ENCODE measurements at regions not wholly inside any gene's neighbourhood (a gene's known extent, or its start where the extent isn't known, plus 50 kb on each side); places are given as distances from the start of the nearest gene placed in this dataset.
"Not testable (repeated sequence)": the region's sequence is repeated elsewhere in the genome, so short reads cannot be mapped to it uniquely, and the experiment has no call there.

DNA sequence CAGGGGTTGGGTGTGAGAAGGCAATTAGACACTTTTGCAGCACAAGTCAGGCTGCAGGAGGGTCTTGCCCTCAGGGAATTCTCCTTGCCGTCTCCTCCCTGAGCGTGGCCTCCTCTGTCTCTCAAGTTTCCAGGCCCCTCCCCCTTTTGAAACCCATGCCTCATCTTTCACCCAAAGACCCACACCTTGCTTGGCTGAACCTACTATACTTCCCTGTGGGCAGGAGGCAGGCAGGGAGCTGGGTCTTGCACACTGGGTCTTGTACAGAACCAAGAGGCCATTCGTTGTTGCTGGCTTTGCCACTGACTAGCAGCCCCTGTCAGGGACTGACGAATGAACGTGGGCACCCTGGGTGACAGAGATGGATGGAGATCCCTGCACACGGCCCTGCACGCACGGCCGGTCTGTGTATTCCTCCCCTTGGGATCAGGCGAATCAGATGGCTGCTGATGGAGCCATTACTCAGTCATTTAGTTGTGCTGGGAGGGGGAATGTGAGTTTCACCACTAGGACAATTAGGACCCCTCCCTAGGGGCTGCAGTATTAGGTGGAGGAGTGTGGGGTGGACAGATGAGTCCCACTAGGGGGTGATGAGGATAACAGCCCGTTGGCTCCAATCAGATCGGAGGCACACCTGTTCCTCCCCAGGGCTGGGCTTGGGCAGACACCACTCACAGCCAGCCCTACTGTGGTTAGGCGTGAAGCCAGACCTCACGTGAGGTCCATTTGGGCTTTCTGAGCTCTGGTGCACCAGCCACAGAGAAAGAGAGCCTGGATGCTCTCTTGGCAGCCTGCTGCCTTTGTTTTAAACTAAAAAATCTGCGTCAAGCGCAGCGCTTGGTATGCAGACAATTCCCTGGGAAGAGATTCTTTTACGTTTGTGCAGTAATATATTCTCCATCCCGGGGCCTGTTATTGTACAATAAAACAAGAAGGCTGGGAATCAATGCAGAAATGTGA, 167.7 kb upstream of the WSCD1 start:
- DNase-seq (ENCODE audit: low read depth), result no peak

DNA sequence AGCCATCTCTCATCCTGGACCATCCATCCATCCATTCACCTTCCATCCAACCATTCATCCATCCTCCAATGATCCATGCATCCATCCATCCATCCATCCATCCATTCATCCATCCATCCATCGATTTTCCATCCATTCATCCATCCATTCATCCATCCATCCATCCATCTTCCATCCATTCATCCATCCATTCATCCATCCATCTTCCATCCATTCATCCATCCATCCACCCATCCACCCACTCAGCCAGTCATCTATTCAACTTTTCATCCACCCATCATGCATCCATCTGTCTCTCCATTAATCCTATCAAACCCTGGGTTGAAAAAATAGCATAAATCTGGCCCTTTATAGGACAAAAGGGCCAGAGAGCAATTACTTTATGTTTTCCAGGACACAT, 158.3 kb upstream of the WSCD1 start:
- DNase-seq (ENCODE audit: low read depth), result no peak

DNA sequence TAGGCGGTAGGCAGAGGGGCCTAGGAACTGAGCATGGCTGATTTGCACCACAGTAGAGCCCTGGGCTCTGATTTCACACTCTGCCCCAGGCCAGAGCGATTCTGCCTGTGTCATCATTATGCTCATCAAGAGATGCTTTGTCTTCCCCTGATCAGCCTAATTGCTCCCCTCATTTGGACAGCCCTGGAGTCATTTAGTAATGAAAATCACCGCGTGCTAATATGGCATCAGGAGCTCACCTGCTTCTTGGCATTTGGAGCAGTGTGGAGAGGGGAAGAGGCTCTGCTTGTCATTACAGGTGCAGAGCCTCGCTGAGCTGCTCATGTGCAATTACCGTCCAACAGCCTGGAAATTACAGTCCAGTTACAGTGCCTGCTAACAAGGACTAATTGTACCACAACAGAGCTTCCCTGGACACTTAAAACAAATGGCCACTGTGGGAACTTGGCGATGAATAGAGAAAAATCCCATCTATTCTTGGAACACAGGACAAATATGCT, 157.1 kb upstream of the WSCD1 start:
- no peak for DNase-seq (ENCODE audit: low read depth)

DNA sequence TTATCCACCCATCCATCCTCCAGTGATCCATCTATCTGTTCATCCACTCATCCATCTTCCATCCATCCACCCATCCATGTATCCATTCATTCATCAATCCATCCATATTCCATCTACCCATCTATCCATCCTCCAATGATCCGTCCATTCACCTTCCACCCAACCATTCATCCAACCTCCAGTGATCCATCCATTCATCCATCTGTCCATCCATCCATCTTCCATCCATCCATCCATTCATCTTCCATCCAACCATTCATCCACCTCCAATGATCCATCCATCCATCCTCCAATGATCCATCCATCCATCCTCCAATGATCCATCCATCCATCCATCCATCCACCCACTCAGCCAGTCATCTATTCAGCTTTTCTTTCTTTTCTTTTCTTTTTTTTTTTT, 156.5 kb upstream of the WSCD1 start:
- DNase-seq (ENCODE audit: low read depth), result no peak

DNA sequence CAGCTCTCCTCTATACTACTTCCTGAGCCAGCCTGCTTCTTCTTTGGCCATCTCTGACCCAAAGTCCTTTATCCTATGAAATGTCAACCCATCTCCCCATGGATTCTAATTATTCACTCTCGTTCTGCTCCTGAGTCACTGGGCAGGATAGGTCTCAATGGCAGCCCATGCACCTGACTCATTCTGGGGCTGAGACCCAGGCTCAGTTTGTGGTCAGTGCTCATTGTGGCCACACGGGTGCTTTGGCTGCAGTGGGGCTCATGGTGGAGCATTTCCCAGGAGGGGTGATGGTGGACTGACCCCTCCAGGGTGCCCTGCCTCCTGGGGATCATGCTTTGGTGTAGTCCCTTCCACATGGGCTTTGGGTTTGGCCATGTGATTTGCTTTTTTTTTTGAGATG, 154.8 kb upstream of the WSCD1 start:
- no peak for DNase-seq (ENCODE audit: low read depth)

DNA sequence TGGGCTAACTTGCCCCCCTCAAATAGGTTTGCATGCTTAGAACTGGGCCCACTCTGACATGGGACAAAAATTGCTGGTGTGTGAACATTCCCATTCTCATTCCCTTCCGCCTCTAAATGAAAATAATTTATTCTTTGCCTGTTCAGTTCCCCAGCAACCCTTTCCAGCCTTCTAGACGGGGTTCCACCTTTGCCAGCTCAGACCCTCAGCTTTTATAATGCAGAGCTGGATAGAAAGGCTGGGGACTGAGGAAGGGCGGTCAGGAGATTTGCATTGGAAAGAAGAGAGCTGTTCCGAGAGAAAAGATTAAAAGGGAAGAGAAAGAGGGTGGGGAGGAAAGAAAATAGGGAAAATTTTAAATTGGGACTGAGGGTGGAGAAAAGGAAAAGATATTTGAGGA, 151.1 kb upstream of the WSCD1 start:
- no peak for DNase-seq (ENCODE audit: low read depth)

DNA sequence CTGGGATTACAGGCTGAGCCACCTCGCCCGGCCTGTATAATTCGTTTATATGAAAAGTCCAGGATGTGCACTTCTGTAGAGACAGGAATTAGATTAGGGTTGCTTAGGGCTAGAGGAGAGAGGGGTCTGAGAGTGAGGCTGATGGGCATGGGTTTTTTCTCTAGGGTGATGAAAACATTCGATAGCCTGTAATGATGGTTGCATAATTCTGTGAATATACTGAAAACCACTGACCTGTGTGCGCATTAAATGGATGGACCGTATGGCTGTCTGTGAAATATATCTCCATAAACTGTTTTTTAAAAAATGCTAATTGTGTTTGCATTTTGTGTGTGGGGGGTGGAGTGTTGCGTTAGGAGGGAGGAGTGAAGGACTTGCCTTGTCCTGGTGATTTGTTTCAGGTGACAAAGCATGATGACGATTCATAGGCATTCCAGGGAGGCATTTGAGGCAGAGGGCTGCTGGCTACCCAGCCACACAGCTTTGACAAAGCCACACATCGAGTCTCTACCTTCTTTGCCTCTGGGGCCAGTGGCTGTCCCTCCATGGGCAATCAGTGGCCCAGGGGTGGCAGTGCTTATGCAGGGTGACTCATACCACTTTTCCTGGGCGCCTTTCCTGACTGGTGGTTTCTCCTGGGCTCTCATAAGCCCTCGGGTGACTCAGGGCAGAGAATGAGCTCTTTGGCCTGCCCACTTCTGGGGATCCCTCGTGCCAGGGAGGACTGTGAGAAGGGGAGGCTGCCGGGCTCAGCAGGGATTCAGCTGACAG, 148.5 kb upstream of the WSCD1 start:
- DNase-seq (ENCODE audit: low read depth), result no peak

DNA sequence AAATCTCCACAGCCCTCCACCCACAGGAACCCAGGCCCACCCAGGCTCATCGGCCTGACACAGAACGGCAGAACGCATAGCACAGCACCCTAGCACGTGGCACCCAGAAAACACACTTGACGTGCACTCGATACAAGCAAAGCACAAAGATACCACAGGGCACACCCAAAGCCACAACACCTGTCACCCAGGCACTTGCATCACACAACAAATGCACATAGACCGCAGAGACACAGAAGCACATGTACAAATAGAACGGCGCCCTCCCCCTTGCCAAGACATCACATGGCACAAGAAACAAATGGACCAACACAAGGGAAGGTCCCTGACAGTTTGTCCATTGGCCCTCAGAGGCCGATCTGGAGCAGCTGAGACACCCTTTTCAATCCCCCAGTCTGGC, 147.7 kb upstream of the WSCD1 start:
- DNase-seq (ENCODE audit: low read depth), result no peak

DNA sequence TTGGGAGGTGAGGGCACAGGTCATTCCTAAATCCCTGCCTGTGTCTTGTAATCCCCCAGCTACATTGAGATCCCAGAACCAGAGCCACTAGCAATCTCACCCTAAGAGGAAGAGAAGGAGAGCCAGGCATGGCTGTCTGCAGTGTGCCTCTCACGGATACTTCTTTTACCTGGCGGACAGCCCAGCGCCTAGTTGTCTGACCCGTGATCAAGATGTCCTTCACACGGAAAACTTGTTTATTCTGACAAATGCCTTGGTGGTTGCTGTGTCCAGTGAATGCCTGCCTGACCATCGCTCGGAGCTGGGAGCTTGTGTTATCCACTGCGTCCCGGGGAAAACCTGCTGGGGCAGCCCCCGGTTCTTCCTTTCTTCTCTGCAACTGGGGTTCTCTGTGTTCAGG, 140.5 kb upstream of the WSCD1 start:
- no peak for DNase-seq (ENCODE audit: low read depth)

DNA sequence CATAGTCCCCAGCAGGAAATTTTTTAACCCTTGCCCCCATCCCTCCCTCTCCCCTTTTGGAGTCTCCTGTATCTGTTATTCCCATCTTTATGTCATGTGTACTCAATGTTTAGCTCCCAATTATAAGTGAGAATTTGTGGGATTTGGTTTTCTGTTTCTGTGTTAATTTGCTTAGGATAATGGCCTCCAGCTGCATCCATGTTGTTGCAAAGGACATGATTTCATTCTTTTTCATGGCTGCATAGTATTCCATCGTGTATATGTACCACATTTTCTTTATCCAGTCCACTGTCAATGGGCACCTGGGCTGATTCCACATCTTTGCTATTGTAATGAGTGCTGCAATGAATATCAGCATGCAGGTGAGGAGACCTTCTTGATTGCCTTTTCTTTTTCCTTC, 139.6 kb upstream of the WSCD1 start:
- not testable (repeated sequence) for DNase-seq (ENCODE audit: low read depth)

DNA sequence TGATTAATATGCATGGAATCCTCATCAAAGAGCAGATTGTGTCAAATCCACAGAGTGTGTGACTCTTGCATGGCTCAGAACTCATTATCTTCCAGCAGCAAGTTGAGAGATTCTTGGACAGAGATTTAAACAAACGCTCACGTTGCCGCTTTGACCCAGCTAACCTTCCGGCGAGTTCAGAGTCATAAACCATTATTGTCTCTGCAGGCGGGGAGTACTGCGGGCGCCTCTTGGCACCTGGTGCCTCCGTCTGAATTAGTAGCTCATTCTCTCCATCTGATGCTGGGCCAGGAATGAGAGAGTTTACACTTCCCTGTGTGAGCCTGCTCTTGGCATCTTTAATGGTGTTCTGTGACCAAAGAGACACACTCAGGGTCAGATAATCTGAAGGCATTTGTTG, 138.6 kb upstream of the WSCD1 start:
- DNase-seq (ENCODE audit: low read depth), result no peak

DNA sequence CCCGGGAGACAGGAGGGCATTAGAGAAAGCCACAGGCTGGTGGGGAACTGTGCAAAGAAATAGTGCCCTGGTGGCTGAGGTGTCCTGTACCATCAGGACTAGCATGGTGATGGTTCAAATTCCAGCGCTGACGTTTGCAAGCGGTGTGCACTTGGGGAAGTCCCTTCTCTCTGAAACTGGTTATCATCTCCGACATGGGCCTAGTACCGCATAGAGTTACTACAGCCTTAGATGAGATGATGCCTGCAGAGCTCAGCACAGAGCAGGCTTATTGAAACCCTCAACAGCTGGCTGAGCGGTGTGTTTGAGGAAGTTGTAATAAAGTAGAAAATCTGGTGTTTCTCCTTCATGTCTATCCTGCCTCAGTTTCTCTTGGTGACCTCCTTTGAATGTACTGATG, 136.7 kb upstream of the WSCD1 start:
- no peak for DNase-seq (ENCODE audit: low read depth)

DNA sequence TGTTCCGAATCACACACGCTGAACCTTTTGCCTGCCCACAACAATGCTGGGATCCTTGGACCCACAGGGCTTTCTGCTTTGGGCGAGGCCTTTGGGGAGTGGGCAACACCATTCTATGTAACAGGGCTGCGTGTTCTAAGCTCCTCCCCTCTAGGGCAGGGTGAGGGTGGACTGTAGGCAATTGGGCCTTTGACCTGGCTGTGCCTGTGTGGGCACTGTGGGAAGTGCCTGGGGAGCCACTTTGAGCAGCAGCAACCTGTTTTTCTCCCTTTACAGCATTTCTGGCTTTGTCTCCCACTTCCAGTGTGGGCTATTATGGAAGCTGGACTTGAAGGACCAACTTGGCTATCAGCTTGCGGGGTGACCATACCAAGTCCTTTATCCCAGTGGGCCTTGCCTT, 128.9 kb upstream of the WSCD1 start:
- DNase-seq (ENCODE audit: low read depth), result no peak

DNA sequence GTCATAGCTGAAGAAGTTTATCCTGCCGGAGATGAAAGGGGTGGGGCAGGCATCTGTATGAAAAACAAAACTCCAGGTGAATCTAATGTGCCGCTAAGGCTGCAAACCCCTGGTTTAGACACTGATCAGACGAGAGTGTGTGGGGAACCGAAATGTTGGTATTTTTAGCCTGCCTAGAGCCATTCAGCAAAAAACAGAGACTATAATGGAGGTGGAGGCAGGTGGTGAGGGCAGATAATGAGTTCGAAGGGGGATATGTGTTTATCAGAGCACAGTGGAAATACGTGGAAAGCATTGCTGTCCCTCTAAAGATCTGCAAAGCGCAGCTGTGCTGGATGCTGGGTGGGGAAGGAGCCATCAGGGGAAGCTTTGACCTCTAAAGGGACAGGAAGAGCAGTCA, 127.5 kb upstream of the WSCD1 start:
- no peak for DNase-seq (ENCODE audit: low read depth)

DNA sequence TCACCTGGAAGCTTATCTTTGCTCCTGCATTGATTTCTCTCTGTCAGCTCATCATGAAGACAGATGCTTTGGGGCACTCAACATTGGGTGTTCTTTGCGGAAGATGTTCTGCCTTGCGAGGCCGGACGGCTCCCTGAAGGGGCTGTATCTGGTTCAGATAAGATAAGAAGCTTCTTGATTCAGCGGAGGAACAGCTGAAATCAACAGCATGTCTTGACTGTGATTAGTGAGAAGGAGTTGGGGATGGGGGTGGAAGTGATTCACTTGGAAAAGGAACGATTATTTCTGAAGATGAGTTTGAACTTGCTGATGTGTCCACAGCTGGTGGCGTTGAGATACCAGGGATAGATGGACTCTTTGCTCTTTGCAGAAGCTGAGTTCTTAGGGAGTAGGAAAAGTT, 126.9 kb upstream of the WSCD1 start:
- DNase-seq (ENCODE audit: low read depth), result no peak

DNA sequence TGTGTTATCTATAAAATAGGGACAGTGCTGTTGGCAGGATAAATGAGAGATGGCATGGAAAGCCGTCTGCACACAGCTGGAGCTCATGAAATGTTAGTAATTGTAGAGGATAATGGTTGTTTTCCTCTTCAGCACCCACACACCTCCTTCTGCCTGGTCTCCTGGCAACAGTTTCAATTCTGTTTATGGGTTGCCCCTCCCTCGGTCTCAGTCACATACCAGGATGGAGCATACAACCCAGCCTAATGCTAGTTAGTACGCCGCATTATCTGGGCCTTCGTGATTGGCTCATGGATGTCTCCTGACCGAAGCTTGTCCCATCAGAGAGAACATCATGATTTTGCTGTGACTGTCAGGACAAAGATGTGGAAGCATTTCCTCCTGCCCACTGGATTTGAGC, 126.2 kb upstream of the WSCD1 start:
- DNase-seq (ENCODE audit: low read depth), result no peak

DNA sequence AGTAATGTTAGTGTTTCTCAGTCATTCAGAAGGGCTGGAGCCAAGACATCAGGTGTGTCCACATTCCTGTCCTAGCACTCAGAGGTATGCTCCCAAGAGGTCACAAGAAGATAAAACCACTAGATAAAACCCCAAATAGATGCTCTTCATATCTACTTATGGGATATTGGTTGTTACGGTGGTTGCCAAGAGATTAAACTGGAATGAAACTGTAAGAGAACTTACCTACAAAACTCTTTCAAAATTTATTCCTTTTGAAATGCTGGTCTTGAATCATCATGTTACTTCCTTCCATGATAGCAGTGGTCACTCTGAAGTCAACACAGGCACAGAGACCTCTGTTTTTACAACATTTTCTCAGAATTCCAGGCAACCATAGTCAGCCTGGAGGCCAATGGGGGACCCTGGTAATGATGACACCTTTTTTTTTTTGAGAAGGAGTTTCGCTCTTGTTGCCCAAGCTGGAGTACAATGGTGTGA, 122.4 kb upstream of the WSCD1 start:
- no peak for DNase-seq (ENCODE audit: low read depth)

DNA sequence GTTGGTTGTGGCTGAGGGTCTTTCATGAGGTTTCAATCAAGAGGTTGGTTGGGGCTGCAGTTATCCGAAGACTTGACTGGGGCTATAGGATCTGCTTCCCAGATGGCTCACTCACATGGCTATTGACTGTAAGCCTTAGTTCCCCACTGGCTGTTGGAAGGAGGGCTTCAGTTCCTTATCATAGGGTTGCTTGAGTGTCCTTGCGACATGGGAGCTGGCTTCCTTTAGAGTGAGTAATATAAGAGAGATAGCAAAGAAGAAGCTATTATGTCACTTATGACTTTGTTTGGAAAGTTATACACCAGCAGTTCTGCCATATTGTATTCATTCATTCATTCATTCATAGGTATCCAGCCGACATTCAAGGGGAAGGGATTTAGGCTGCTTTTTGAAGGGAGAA, 121.4 kb upstream of the WSCD1 start:
- DNase-seq (ENCODE audit: low read depth), result no peak

DNA sequence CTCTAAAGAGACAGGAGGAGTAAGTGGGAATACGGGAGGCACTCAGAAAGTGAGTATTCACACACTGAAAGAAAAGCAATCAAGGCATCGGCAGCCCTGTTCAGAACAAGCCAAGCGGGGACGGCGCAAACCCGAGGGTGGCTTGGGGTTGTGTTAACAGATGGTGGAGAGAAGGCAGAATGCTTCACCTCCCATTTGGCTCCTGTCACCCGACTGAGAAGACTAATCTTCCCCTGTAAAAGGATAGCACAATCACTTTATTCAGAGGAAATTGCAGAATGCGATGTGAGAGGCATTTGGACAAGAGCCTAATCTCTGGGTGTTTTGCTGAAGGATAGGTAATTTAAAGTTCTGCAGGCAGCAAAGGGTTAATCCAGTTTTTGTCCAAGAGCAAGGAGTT, 119.3 kb upstream of the WSCD1 start:
- DNase-seq (ENCODE audit: low read depth), result no peak

DNA sequence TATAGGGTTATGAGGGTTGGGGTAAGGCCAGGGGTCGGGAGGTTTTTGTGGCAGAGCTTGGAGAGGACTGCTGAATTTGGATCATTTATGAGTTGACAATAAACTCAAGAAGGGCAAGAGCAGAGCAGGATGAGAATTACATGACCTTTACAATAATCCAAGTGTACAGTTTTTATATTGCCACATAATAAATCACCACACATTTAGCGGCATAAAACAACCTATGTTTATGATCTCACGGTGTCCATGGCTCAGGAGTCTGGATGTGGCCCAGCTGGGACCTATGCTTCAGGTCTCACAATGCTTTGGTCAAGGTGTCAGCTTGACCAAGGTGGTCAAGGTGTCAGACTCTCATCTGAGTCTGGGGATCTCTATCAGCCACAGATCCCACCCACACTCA, 118.3 kb upstream of the WSCD1 start:
- no peak for DNase-seq (ENCODE audit: low read depth)

DNA sequence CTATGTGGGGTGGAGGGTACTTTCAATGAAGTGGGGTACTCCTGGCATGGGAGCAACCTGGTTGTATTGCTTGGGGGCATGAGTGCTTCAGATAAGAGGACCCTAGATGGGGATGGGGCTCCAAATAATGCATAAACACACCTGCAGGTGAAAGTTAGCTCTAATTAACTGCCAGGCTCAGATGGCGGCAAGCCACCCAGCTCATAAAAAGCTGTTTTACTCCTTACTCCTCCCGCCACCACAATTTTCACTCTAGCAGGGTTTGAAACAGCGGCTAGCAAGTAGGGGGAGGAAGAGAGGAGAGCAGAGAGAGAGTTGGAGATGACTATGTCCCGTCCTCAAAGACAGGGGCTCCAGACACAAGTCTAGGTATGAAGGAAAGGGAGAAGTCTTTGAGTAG, 117.7 kb upstream of the WSCD1 start:
- no peak for DNase-seq (ENCODE audit: low read depth)

DNA sequence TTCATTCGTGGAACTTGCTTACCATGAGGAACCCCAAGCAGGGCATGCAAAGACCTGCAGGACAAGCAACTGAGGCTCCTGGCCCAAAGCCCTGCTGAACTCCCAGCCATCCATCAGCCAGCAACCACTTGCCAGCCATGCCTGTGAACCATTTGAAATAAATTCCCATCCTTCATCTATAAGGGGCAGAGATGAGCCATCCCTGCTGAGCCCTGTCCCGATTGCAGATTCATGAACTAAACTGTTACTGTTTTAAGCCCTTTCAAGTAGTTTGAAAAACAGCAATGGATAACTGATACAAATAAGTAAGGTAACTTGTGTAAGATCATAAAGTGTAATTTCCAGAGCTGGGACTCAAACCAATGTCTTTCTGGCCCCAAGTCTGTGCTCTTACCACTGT, 114.4 kb upstream of the WSCD1 start:
- DNase-seq (ENCODE audit: low read depth), result no peak

DNA sequence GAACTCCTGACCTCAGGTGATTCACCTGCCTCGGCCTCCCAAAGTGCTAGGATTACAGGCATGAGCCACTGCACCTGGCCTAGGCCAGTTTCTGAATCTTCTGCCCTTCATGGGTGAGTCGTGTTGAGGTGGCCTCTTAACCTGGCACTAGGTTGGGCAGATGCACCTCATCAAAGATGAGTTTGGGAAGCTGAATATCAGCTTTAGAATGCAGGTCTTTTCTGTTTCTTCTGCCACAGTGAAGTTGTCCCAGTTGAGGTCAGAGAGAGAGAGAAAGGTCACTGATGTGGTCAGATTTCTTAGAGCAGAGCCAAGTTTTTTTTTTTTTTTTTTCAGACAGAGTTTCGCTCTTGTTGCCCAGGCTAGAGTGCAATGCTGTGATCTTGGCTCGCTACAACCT, 111.3 kb upstream of the WSCD1 start:
- DNase-seq (ENCODE audit: low read depth), result no peak

Data from activated gamma-delta T cell treated with anti-CD3 and anti-CD28 coated beads, Interleukin-2, amount 50 U/mL, for 16 hours (primary cell).